OCI-LY1 (cell line): ENCODE measurements at regions not wholly inside any gene's neighbourhood (a gene's known extent, or its start where the extent isn't known, plus 50 kb on each side); places are given as distances from the start of the nearest gene placed in this dataset.

Source experiments
- CTCF ChIP-seq: fragments of 200-600 bp; sonication (generic), shearing (Covaris generic); IDR thresholded peaks from 2 replicates; pipeline ENCODE4 v1.5.1; 2017; ENCODE audit warnings: mild to moderate bottlenecking, antibody characterized with exemption, low read length, moderate library complexity, mixed read lengths
- EZH2 ChIP-seq: fragments of 200-600 bp; sonication (generic), shearing (Covaris generic); IDR thresholded peaks from 2 replicates; pipeline ENCODE4 v1.8.0; 2017; ENCODE audit warnings: borderline replicate concordance, mixed run types, mild to moderate bottlenecking, antibody characterized with exemption, low read length, moderate library complexity, mixed read lengths

GRCh38 chr14:78090864-78091263 is 79.3 kb upstream of the NRXN3 start:
- no peak for TF ChIP-seq CTCF
- no peak for TF ChIP-seq EZH2
